AG10803 (cell line): ENCODE measurements at regions not wholly inside any gene's neighbourhood (a gene's known extent, or its start where the extent isn't known, plus 50 kb on each side); places are given as distances from the start of the nearest gene placed in this dataset.

ENCODE experiments used
- DNase-seq: peaks from one replicate; pipeline ENCODE4 v3.0.0; 2010; ENCODE audit warnings: low read depth
- H3K4me3 ChIP-seq: 2 replicates; pipeline ENCODE4 v1.5.1; 2011; ENCODE audit warnings: mild to moderate bottlenecking, low read length, control low read depth
- TF ChIP-seq, protein P1 (sequence below): conservative IDR thresholded peaks from 2 replicates; pipeline ENCODE4 v1.5.1; 2011; ENCODE audit warnings: mild to moderate bottlenecking, low read length, control low read depth, inconsistent platforms

DNA sequence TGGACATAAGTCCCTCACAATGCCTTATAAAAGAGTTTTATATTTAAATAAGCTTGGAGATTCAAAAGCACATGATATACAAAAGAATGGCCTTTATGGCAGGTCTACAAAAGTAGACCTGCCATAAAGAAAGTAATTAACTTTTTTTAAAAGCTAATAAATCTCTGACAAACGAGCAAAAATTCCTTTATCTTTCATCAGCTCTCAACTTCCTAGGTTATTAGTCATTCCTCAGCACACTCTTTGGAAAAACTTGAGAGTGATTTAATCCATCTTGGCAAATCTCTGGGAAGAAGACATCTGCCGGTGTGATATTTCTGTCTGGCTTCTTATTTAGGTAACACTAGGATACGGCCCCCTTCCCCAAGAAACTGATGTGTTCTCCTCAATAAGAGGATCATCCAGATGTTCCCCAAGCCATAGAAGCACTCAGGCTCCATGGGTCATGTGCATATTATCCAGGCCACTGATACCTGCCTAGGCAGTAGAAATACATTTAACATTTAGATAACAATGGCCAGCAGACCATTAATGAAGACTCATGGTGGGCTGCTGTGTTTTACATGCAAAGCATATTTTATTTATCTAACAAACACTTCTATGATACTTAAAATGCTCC, 372.7 kb downstream of the LIG4 start:
- peak; percentile 35 for DNase-seq
- H3K4me3 ChIP-seq = no peak overlapping the region
- TF ChIP-seq, protein P1, sequence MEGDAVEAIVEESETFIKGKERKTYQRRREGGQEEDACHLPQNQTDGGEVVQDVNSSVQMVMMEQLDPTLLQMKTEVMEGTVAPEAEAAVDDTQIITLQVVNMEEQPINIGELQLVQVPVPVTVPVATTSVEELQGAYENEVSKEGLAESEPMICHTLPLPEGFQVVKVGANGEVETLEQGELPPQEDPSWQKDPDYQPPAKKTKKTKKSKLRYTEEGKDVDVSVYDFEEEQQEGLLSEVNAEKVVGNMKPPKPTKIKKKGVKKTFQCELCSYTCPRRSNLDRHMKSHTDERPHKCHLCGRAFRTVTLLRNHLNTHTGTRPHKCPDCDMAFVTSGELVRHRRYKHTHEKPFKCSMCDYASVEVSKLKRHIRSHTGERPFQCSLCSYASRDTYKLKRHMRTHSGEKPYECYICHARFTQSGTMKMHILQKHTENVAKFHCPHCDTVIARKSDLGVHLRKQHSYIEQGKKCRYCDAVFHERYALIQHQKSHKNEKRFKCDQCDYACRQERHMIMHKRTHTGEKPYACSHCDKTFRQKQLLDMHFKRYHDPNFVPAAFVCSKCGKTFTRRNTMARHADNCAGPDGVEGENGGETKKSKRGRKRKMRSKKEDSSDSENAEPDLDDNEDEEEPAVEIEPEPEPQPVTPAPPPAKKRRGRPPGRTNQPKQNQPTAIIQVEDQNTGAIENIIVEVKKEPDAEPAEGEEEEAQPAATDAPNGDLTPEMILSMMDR = no peak

DNA sequence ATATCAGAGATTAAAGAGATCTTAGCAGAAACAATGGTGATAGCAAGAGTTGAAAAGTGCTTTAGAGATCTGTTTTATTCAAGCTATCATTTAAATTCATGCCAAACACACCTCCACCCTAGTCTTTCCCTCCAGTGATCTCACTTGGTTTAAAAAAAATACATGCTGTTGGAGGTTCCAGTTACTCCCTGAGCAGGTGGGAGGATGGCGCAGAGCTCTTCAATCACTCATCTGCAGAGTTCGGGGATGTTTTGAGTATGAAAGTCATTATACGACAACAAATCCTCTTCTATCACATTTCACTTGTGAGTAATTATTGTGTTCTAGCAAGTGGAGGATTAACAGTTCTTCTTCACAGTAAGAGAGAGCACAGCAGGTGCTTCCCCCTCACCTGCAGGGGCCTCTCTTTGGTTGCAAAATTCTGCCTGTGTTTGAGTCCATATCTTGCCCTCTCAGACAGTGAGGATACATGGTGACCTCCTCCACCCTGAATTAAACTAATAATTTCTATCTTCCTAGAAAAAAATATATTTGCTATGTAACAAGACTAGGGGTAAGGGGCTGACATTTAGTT, 376.7 kb downstream of the LIG4 start:
- TF ChIP-seq, protein P1 = no peak
- DNase-seq = no peak

DNA sequence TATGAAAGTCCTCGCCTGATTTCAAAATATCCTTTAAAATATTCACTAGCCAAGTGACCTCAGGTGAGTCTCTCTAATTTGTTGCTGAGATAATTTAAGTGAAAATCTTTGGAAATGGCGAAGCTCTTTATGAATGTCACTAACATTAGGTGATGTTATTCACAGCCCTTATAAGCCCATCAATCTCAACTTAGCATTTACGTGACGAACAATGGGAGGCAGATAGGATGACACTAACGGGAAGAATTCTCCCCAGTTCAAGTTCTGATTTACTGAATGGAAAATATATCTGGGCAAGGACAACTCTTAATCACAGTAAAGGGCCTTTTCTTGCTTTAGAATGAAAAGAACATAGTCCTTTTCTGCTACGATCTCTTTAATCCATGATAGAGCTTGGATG, 378.7 kb downstream of the LIG4 start:
- DNase-seq = no peak
- TF ChIP-seq, protein P1 = no peak

More for the DNA sequence above, 376.7 kb downstream of the LIG4 start:
- no peak overlapping the region for H3K4me3 ChIP-seq

DNA sequence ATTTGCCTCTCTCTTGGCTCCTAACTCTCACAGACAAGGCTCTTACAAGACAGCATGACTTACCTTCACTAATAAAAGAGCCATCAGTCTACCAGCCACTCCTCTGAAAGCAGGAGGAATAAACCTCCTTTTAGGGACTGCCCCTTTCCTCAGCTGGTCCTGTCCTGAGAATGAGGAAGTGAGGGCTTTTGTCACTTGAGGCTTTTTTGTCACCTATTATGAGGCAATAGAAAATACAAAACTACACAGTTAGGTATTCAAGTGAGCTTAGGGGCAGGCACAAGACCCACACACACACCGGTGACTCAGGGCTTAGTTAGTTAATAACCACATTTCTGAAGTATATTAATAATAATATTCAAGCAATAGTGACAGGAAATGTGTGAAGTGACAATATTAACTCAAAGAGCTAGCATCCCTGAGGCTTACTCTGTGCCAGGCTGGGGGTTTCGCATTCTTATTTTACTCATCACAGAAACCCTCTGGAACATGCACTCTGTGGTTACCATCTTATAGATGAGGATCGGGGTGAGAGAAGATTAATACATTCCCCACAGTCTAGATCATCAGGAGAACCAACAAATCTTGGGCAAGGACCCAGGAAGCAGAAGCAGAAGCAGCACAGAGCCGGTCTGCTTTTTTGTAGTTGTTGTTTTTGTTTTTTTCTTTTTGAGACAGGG, 379.9 kb downstream of the LIG4 start:
- DNase-seq = peak; percentile 65
- H3K4me3 ChIP-seq = no peak overlapping the region
- TF ChIP-seq, protein P1 = no peak

More for the DNA sequence above, 378.7 kb downstream of the LIG4 start:
- H3K4me3 ChIP-seq = no peak overlapping the region

- TF ChIP-seq, protein P1 = no peak
- DNase-seq = peak; percentile 29
- no peak overlapping the region for H3K4me3 ChIP-seq
These were observed 380.6 kb downstream of the LIG4 start for GRCh38 chr13:107834717-107835116.

GRCh38 chr13:107834281-107834680, 381.1 kb downstream of the LIG4 start:
- no peak overlapping the region for H3K4me3 ChIP-seq
- TF ChIP-seq, protein P1 = no peak
- peak; percentile 17 for DNase-seq
